GM19193 (cell line): ENCODE measurements at regions not wholly inside any gene's neighbourhood (a gene's known extent, or its start where the extent isn't known, plus 50 kb on each side); places are given as distances from the start of the nearest gene placed in this dataset.

Experiments used
- POLR2A ChIP-seq: IDR thresholded peaks from 4 replicates; pipeline ENCODE4 v1.6.1; 2011; ENCODE audit not compliant: insufficient read depth, insufficient read length; ENCODE audit errors: extremely low read depth

DNA sequence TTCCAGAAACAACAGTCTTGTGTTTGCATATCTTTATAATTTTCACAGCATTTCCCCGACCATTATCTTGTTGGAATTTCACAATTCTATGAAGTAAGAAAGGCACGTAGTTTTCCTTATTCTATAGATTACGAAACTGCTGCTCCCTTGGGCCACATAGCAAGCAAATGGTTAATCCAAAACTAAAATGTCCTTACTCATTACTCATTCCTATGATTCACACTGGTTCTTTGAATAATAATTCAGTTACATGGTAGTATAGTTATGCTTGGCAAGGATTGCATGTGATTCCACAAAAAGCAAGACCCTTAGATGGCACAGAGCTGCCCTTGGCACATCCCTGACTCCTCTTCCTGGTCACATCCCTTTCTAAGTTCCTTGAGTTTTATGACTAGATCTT is 51.2 kb downstream of the OR13H1 start:
- no peak for TF ChIP-seq POLR2A

DNA sequence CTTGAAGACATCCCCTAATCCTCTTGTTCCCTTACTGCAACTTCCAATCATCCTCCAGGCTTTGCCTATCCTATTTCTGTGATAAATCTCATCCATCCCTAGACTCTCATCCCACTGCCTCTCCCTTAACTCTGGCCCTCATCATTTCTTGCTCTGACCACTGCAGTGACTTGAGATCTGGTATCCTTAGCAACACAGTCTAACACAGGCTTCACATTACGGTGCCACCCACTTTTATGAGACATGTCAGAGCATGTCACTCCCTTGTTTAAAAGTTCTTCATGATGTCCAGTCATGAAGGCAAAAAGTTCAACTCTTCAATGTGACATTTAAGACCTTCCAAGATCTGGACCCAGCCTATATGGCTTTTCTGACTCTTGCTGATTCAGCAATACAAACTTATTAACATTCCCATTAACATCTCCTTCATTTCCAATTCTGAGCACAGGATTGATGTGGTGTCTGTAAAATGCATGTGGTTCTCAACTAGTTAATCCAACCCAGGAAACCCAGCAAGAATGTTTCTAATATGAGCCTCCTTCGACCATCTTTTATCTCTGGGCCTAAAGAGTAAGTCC is 64.0 kb downstream of the OR13H1 start:
- TF ChIP-seq POLR2A: no peak

DNA sequence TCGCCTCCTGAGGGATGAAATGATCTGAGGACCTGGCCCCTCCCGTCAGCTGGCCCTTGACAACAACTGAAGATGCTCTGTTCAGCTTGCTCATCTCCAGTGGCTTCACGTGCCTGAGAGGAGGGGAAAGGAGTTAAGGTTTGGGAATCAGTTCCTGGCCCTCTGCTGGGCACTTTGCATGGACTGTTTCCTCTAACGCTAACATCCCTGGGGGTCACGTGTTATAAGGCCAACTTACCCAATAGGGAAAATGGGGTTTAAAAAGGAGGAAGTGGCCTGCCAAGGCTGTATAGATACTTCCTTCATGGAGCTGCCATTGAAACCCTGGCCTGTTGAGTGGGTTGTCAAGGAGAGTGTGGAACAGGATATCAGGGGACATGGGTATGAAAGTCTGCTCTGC is 65.6 kb downstream of the OR13H1 start:
- no peak for TF ChIP-seq POLR2A

DNA sequence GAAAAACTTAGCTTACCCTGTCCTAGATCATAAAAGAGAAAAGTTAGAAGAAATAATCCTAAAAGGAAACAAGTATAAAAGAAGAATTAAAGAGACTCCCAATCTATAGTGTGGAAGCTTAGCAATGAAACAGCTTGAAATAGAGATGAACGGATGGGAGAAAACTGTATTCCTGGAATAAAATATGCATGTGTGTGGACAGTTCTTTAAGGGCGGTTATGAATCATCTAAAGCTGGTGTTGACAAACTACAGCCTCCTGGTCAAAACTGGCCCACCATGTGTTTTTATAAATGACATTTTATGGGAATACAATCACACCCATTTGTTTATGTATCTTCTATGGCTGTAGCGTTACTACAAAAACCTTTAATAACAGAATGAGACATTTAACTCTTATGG is 69.4 kb downstream of the OR13H1 start:
- no peak for TF ChIP-seq POLR2A

DNA sequence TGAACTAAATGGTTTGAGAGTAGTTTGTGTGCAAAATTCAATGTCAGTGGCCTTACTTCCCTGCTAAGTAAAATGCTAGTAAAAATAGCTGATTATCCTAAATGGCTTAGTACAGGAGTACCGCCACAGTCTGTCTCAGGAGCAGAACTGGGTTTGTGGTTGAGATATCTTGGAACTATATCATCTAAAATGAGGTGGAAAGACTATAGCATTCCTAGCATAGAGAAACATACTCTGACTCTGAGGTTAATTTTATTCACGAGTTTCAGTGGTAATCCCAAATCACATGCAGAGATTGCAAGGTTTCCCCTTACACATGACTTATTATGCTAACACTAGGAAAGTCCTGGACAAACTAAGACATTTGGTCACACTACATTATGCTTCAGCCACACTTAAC is 70.4 kb downstream of the OR13H1 start:
- TF ChIP-seq POLR2A: no peak

DNA sequence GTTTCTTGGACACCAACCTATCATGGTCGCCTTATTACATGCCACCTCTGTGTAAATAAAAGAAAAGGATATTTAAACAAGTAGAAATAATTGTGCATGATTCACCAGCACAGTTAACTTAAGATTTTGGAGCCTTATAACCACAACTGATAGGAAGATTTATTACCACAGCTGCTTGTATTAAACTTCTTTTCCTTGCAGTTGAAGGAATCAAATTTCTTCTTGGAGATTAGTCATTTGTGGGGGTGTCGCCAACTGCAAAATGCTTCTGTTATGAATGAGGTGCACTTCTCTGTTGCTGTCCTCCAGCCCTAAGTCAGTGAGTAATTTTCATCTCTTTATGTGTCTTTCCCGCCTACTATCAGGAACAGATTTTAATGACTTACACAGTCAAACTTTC is 73.3 kb downstream of the OR13H1 start:
- TF ChIP-seq POLR2A: no peak

DNA sequence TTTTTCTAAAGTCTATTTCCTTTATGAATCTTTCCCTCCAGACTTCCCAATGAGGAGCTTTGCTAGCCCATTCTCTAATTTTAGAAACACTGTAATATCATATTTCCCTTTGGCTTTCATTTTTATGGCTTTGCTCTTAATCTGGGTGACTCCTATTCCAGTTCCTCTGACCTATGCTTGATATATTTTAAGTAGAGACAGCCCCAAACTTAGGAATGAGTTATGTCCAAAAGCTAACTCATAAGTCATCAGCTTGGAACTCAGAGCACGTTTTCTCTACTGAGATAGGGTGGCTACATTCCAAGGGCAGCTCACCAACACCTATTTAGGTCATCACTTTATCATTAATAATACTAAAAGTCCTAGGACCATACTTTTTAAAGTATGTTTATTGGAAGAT is 77.8 kb downstream of the OR13H1 start:
- no peak for TF ChIP-seq POLR2A

DNA sequence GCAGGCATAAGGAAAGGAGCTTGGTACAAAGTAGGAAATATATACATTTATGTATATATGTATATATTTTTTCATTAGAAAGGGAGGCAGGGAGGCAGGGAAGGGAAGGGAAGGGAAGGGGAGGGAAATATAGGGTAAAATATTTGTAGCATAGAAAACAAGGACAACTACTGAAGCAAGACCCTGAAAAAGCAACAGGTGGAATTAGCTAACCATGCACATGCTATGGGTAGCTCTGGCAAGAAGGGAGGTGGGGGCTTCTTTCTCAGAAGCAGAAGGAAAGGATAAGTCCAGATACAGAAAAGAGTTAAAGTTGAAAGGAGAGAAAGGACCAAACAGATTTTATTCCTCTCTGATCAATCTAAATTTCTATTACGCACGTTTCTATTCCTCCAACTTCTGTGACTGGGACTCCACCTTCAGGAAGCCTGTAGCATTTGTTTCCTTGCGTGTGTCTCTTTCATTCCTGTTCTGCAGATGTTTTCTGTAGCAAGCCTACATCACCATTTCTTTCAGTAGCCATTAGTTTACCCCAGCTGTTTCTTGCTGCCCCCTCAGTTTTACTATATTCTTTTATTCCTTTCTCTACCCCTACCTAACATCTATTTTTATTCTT is 82.9 kb downstream of the OR13H1 start:
- no peak for TF ChIP-seq POLR2A

DNA sequence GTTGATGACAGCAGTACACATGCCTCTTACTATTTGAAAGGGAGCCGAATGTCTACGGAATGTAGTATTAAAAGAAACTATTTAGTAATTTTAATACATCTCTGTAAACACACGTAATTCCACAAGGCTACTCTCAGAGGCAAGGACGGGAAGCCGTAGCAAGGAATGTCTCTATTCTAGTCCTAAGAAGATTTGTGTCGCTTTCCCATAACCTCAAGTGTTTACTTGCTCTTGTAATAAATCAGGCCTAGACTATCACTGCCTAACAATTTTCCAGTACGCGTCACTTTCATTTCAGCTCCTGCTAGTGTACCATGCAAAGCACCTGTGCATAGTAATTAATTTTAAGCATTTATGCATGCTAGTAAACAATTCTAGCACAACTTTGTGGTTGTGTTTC is 86.7 kb downstream of the OR13H1 start:
- no peak for TF ChIP-seq POLR2A

DNA sequence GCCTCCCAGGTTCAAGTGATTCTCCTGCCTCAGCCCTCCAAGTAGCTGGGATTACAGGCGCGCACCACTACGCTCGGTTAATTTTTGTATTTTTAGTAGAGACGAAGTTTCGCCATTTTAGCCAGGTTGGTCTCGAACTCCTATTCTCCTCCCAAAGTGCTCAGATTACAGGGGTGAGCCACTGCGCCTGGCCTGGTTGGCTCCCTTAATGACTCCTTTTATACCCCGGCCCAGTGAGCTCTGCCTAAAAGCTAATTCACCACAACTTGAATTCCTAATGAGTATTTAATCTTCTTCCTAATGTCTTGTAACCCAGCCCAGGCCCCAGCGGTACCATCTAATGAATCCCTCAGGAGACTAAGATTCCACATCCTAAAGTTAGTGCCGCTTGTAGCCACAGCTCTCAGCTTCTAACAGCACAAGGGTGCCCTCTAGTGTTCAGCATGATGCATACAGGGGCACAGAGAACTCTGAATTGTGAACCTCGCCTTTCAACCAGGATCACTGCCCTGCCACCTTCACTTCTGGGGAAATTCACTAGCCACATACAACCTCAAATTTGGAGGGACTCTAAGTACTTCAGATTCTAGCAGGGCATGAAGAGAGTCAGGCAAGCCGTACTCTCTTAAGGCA is 89.5 kb downstream of the OR13H1 start:
- TF ChIP-seq POLR2A: no peak

DNA sequence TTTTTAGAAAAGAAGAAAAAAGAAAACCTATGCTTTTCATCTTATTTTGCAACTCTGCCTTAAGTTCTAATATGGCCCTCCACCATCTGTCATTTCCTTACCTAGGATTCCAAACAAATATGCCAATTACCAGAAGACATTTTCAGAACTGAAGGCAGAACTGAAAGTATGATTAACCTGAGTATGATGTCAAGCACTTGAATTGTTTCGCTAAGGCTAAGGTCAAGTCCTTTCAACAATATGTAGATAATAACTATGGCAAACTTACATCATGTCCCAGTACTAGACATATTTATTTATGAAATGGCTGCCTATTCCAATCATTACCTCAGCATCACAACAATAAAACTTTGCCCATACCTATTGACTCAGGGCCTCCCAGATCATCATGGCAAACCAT is 91.0 kb downstream of the OR13H1 start:
- no peak for TF ChIP-seq POLR2A

DNA sequence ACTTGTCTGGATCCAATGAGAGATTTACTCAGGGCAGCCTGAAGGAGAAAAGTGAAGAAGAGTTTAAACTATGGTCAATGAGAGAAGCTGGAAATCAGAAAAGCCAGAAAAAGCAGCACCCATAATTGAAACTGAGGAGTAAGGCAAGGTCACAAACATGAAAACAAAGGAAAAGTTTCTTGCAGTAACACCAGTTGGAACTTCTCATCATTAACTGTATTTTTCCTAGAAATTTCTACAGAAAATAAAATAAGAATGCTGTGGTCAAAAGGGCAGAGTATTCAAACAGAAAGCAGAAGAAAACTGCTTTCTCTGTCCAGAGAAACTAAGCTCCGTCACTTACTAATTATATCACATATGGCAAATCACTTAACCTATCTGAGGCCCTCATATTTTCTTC is 102.2 kb downstream of the OR13H1 start:
- TF ChIP-seq POLR2A: no peak

DNA sequence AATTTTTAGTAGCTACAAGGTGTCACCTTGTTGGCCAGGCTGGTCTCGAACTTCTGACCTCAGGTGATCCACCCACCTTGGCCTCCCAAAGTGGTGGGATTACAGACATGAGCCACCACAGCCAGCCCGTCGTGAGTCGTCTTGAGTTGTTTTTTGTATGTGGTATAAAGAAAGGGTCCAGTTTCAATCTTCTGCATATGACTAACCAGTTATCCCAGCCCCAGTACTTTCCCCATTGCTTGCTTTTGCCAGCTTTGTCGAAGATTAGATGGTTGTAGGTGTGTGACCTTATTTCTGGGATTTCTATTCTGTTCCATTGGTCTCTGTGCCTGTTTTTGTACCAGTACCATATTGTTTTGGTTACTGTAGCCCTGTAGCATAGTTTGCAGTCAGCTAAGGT is 105.9 kb downstream of the OR13H1 start:
- no peak for TF ChIP-seq POLR2A

DNA sequence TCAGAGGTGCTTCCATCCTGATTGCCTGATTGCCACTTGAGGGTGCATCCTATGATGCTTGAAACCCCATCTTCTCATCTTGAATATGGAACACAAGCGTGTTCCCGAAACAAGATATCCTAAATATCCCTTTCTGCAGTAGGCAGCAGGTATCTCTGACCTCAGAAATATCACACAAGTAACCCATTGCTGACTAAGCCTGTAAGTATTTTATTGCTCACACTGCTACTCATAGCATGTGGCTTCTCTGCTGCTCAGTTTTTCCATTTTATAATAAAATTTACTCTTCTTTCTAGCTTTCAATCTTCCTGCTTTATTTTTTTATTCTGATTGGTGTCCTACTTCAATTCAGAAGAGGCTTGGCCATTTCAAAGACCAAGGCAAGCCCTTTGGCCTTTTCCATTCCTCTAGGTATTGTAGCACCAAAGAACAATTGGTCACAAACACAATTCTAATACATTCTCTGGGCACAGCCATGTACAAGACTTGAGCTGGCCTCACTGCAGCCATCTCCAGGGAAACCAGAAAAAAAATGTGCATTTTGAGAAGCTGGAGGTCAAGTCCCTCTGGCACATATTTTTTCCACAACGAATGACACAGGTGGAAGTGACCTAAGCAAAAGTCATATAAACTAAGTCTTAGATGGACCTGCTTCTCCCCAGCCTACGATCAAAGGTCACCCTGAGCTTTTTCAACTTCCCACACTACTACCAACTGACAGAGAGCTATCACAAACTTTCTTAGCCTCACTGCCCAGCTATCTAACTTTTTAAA is 107.0 kb downstream of the OR13H1 start:
- TF ChIP-seq POLR2A: no peak

DNA sequence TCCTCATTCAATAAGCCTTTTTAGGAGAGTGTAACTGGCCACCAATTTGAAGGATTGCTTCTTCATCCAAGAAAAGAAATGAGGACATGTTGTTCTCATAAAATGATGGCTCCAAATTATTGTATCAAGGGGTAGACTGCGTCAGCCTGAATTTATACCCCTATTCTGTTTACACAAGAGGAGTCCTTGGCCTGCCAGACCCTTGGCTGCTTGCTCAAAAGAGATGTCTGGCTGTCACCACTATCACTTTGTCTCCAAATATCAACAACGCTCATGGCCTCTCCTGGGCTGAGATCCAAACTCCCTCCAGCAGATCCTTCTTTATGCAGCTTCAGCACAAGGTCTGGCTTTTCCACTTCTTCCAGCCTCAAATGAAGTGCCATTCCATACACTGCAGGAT is 127.9 kb downstream of the OR13H1 start:
- TF ChIP-seq POLR2A: no peak

DNA sequence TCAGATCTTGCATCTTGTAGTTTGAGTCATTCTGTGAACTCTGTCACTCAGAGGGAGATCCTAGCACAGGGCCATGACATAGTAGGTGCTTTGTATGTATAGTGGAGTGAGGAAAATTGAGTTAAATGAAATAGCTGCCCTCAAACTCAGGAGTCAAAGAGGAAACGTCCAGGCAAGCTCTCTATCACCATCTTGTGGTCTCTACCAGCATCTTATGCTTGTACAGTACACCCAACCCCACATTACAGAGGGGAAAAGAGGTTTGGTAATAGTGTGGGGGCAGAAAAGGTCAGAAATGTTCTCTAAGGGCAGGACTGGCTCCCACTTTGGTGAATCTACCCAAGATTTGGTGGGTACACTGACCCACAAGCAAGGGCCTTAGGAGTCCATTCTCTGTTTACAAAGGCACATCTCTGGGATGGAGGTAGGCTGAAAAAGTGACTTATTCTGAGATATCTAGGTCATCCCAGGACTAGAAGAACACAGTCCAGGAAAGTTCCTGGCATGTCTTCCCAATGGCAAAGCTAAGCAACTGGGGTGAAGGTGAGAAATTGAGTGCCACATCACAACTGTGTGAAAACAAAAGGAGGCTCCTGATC is 131.8 kb downstream of the OR13H1 start:
- TF ChIP-seq POLR2A: no peak
